Panc1 (cell line): ENCODE measurements at regions not wholly inside any gene's neighbourhood (a gene's known extent, or its start where the extent isn't known, plus 50 kb on each side); places are given as distances from the start of the nearest gene placed in this dataset.

Source experiments
- ATAC-seq: fragments of 200-7000 bp; cut with Tn5 transposase; 2 replicates; pipeline ENCODE4 v1.9.1; 2020; ENCODE audit warnings: mild to moderate bottlenecking, moderate library complexity
- BruUV-seq: library from RNA; stranded (reverse); fragments of 400-500 nt; replicated peaks from 2 replicates; lab custom pipeline; 2021; lab: Mats Ljungman, UMichigan
- CTCF ChIA-PET: fragments of 300-600 bp; sonication (Branson Sonifier 250); formaldehyde crosslinking; loops from one replicate; lab custom pipeline; 2022; ENCODE audit warnings: antibody characterized with exemption; lab: Charles Lee
- POLR2A ChIA-PET: fragments of 300-600 bp; sonication (Branson Sonifier 250); formaldehyde crosslinking; loops from one replicate; lab custom pipeline; 2022; ENCODE audit warnings: antibody characterized with exemption; lab: Charles Lee
- DNase-seq: peaks from one replicate; pipeline ENCODE4 v3.0.0-alpha.2; 2010; ENCODE audit warnings: low read depth, low spot score
- H3K27ac ChIP-seq: 2 replicates; pipeline ENCODE4 v1.5.1; 2011; ENCODE audit warnings: mild to moderate bottlenecking, low read length, inconsistent platforms
- H3K27me3 ChIP-seq: fragments of 200-500 bp; sonication (Bioruptor generic); 2 replicates; pipeline ENCODE4 v1.6.0; 2014; ENCODE audit warnings: low read length, inconsistent platforms; ENCODE audit not compliant: control insufficient read depth, insufficient read depth
- H3K36me3 ChIP-seq: fragments of 200-500 bp; sonication (Bioruptor generic); 2 replicates; pipeline ENCODE4 v1.5.1; 2014; ENCODE audit warnings: inconsistent platforms, mild to moderate bottlenecking, low read length, moderate library complexity; ENCODE audit not compliant: control insufficient read depth, insufficient read depth
- H3K4me1 ChIP-seq: 2 replicates; pipeline ENCODE4 v1.5.1; 2011; ENCODE audit warnings: inconsistent platforms, mild to moderate bottlenecking, low read length, moderate library complexity; ENCODE audit not compliant: control insufficient read depth, insufficient read depth
- H3K4me3 ChIP-seq, 2 experiments: 2 replicates each; pipeline ENCODE4 v1.5.1; 2011 to 2012; ENCODE audit warnings: low read depth in 2 of 2, low read length in 2 of 2, mild to moderate bottlenecking in 2 of 2, inconsistent platforms in 1 of 2, moderate library complexity in 1 of 2
- H3K9me3 ChIP-seq: fragments of 200-500 bp; sonication (Bioruptor generic); 2 replicates; pipeline ENCODE4 v1.5.1; 2014; ENCODE audit warnings: low read depth, mild to moderate bottlenecking, inconsistent platforms, low read length, moderate library complexity; ENCODE audit not compliant: control insufficient read depth, insufficient read depth
- POLR2AphosphoS5 ChIP-seq: IDR thresholded peaks from 2 replicates; pipeline ENCODE4 v1.6.1; 2012; ENCODE audit warnings: mild to moderate bottlenecking, low read depth, low read length, moderate library complexity
- SIN3A ChIP-seq: IDR thresholded peaks from 2 replicates; pipeline ENCODE4 v1.6.1; 2012; ENCODE audit warnings: low read depth, mild to moderate bottlenecking, low read length, moderate library complexity, borderline replicate concordance; ENCODE audit not compliant: insufficient read depth
- TCF7L2 ChIP-seq: IDR thresholded peaks from 2 replicates; pipeline ENCODE4 v1.6.1; 2011; ENCODE audit warnings: mild to moderate bottlenecking, low read depth, low read length, inconsistent platforms
- in situ Hi-C: cut with HindIII; loops from 2 replicates; pipeline ENCODE4 v1.10.0; 2016; ENCODE audit warnings: low sequenced_read_pairs, low pct_unique_long_range_greater_than_20kb
- intact Hi-C: fragments of 100-400 bp; cut with micrococcal nuclease; formaldehyde crosslinking; loops from one replicate; pipeline ENCODE4 v1.10.0; 2022; ENCODE audit not compliant: unreplicated experiment
- TF ChIP-seq, protein P1 (sequence below), 2 experiments: IDR thresholded peaks; 2 replicates each; pipeline ENCODE4 v1.6.1; 2011 to 2012; ENCODE audit warnings: low read depth in 2 of 2, control low read depth in 1 of 2, low read length in 1 of 2, mild to moderate bottlenecking in 1 of 2, moderate library complexity in 1 of 2; ENCODE audit not compliant: insufficient read depth in 1 of 2
- TF ChIP-seq, protein P2 (sequence below): fragments of 450-650 bp; IDR thresholded peaks from 2 replicates; pipeline ENCODE4 v1.5.1; 2017; ENCODE audit warnings: mild to moderate bottlenecking

DNA sequence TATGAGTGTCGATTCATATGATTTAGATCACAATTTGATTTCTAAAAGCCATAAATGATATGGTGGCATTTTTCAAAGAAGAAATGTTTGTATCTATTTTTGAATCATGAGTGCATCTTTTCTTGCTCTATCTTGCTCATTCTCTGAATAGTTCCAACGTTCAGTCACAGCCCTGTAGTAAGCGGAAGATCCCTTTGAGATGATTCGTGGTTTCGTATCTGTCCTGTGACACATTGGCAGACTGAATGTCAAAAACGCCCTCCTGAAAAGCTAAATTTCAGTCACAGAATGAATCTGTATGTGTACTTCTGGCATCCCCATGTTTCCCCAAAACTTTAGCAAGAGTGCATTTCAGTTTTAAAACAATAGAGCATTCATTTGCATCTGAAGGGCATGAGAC is 1066.9 kb upstream of the TENM3 start:
- TF ChIP-seq, protein P1, sequence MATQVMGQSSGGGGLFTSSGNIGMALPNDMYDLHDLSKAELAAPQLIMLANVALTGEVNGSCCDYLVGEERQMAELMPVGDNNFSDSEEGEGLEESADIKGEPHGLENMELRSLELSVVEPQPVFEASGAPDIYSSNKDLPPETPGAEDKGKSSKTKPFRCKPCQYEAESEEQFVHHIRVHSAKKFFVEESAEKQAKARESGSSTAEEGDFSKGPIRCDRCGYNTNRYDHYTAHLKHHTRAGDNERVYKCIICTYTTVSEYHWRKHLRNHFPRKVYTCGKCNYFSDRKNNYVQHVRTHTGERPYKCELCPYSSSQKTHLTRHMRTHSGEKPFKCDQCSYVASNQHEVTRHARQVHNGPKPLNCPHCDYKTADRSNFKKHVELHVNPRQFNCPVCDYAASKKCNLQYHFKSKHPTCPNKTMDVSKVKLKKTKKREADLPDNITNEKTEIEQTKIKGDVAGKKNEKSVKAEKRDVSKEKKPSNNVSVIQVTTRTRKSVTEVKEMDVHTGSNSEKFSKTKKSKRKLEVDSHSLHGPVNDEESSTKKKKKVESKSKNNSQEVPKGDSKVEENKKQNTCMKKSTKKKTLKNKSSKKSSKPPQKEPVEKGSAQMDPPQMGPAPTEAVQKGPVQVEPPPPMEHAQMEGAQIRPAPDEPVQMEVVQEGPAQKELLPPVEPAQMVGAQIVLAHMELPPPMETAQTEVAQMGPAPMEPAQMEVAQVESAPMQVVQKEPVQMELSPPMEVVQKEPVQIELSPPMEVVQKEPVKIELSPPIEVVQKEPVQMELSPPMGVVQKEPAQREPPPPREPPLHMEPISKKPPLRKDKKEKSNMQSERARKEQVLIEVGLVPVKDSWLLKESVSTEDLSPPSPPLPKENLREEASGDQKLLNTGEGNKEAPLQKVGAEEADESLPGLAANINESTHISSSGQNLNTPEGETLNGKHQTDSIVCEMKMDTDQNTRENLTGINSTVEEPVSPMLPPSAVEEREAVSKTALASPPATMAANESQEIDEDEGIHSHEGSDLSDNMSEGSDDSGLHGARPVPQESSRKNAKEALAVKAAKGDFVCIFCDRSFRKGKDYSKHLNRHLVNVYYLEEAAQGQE (IDR thresholded peaks at IDR 0.05; ENCODE audit: insufficient read depth in 1 of 2, low read depth in 2 of 2, low read length in 1 of 2), result no peak
- TF ChIP-seq TCF7L2 (no peak), SIN3A (no peak), POLR2AphosphoS5 (no peak)
- TF ChIP-seq, protein P2, sequence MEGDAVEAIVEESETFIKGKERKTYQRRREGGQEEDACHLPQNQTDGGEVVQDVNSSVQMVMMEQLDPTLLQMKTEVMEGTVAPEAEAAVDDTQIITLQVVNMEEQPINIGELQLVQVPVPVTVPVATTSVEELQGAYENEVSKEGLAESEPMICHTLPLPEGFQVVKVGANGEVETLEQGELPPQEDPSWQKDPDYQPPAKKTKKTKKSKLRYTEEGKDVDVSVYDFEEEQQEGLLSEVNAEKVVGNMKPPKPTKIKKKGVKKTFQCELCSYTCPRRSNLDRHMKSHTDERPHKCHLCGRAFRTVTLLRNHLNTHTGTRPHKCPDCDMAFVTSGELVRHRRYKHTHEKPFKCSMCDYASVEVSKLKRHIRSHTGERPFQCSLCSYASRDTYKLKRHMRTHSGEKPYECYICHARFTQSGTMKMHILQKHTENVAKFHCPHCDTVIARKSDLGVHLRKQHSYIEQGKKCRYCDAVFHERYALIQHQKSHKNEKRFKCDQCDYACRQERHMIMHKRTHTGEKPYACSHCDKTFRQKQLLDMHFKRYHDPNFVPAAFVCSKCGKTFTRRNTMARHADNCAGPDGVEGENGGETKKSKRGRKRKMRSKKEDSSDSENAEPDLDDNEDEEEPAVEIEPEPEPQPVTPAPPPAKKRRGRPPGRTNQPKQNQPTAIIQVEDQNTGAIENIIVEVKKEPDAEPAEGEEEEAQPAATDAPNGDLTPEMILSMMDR, result no peak

DNA sequence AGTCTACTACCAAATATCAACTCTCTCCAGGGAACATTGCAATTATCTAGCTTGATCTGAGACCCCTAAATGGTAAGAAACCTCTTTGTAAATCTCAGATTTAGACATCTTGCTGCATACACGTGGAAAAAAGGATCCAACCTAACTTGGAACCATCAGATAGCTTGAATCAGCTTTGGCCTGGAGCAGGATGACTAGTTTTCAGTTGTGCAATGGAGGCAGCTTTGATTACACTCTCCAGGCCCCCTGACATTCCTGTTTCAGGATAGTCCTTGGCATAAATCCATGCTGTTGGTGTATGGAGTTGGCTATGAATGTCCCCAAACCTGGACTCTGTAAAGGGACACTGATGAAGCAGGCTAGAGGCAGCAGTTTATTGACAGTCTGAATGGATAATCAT is 1061.9 kb upstream of the TENM3 start:
- Histone ChIP-seq H3K9me3 (no peaks in the 10 kb centered on the region), H3K27ac (no peak overlapping the region), H3K4me3 (no peak overlapping the region), H3K36me3 (no peaks in the 10 kb centered on the region), H3K4me1 (no peaks in the 10 kb centered on the region), H3K27me3 (no peaks in the 10 kb centered on the region)
- no peak for DNase-seq
- intact Hi-C loops (no loop called here), in situ Hi-C loops (no loop called here)
- no TSS peak for BruUV-seq
- no peak for ATAC-seq
- ChIA-PET CTCF (no interaction called here), POLR2A (no interaction called here)
- TF ChIP-seq SIN3A (no peak), POLR2AphosphoS5 (no peak), TCF7L2 (no peak)
- TF ChIP-seq, protein P2, result no peak
- TF ChIP-seq, protein P1 (IDR thresholded peaks at IDR 0.05; ENCODE audit: insufficient read depth in 1 of 2, low read depth in 2 of 2, low read length in 1 of 2), result no peak

More for the DNA sequence above, 1066.9 kb upstream of the TENM3 start:
- CTCF ChIA-PET, result no interaction called here
- in situ Hi-C loops, result no loop called here
- no peaks in the 10 kb centered on the region for H3K4me1 ChIP-seq
- no peak overlapping the region for H3K27ac ChIP-seq
- intact Hi-C loops, result no loop called here
- no peak overlapping the region for H3K4me3 ChIP-seq
- no peaks in the 10 kb centered on the region for H3K36me3 ChIP-seq
- POLR2A ChIA-PET, result no interaction called here
- DNase-seq (no peak), ATAC-seq (no peak)
- H3K9me3 ChIP-seq, result no peaks in the 10 kb centered on the region
- no peaks in the 10 kb centered on the region for H3K27me3 ChIP-seq
- BruUV-seq, result no TSS peak
